Breast epithelium (tissue), 4 donors: ENCODE measurements at regions not wholly inside any gene's neighbourhood (a gene's known extent, or its start where the extent isn't known, plus 50 kb on each side); places are given as distances from the start of the nearest gene placed in this dataset.

Source experiments
- DNase-seq, 2 donors: peaks; one replicate each; pipeline ENCODE4 v3.0.0-alpha.2; 2019; ENCODE audit warnings: low spot score in 2 of 2
- H3K27ac ChIP-seq, 2 donors: fragments of 200-600 bp; sonication (generic) in 1 of 2; one replicate each; pipeline ENCODE4 v1.5.1; 2016 to 2019; ENCODE audit warnings: mild to moderate bottlenecking in 1 of 2
- H3K27me3 ChIP-seq, 2 donors: fragments of 200-600 bp; sonication (generic) in 1 of 2; one replicate each; pipeline versions ENCODE4 v1.5.1 to v1.6.0; 2017 to 2019; ENCODE audit warnings: control low read depth in 1 of 2, mild to moderate bottlenecking in 1 of 2
- H3K36me3 ChIP-seq: fragments of 200-600 bp; one replicate; pipeline ENCODE4 v1.5.1; 2019
- H3K4me1 ChIP-seq, 2 donors: fragments of 200-600 bp; sonication (generic); one replicate each; pipeline ENCODE4 v1.5.1; 2016 to 2019; ENCODE audit warnings: control low read depth in 1 of 2
- H3K4me3 ChIP-seq, 3 donors: fragments of 200-600 bp; sonication (generic); 1 replicate in 2 of 3; 2 replicates in 1 of 3; pipeline ENCODE4 v1.5.1; 2016 to 2019; ENCODE audit warnings: mild to moderate bottlenecking in 3 of 3, moderate library complexity in 2 of 3
- H3K9me3 ChIP-seq, 2 donors: fragments of 200-600 bp; sonication (generic) in 1 of 2; one replicate each; pipeline ENCODE4 v1.5.1; 2016 to 2019; ENCODE audit warnings: control low read depth in 1 of 2
- POLR2A ChIP-seq: fragments of 450-650 bp; IDR thresholded peaks from one replicate; pipeline ENCODE4 v1.6.1; 2016; ENCODE audit warnings: antibody characterized with exemption, mild to moderate bottlenecking, moderate library complexity
- POLR2AphosphoS5 ChIP-seq, 3 donors: sonication (generic); formaldehyde crosslinking; IDR thresholded peaks; one replicate each; pipeline ENCODE4 v1.6.1; 2017; ENCODE audit warnings: antibody characterized with exemption in 3 of 3
- intact Hi-C: fragments of 100-400 bp; cut with DNase I; formaldehyde crosslinking; loops from one replicate; pipeline ENCODE4 v1.15.1; 2023; ENCODE audit warnings: low total_unique reads
- TF ChIP-seq, protein P1 (sequence below), 3 donors: fragments of 450-650 bp; IDR thresholded peaks; one replicate each; pipeline ENCODE4 v1.5.1; 2016 to 2017; ENCODE audit warnings: antibody characterized with exemption in 3 of 3, mild to moderate bottlenecking in 3 of 3, moderate library complexity in 3 of 3

DNA sequence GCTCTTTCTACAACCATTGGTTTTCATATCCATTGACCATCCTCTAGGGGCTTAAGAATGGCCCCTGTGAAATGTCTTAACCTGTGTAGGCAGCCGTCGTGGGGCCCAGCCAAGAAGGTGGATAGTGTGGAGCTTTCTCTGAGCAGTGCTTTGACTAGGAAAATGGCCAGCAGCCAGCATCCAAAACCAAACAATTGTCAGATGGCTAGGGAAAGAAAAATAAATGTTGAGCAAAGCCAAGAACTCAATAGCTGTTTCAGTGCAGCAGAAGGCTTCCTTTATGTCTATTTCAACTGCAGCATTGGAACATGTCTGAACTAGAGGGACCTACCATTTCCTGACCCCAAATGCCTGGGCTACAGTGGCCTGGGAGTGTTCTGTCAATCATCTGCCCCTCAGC is 374.9 kb downstream of the TLE4 start:
- no peak for TF ChIP-seq POLR2A
- no peak for TF ChIP-seq POLR2AphosphoS5 (IDR thresholded peaks at IDR 0.05)
- TF ChIP-seq, protein P1, sequence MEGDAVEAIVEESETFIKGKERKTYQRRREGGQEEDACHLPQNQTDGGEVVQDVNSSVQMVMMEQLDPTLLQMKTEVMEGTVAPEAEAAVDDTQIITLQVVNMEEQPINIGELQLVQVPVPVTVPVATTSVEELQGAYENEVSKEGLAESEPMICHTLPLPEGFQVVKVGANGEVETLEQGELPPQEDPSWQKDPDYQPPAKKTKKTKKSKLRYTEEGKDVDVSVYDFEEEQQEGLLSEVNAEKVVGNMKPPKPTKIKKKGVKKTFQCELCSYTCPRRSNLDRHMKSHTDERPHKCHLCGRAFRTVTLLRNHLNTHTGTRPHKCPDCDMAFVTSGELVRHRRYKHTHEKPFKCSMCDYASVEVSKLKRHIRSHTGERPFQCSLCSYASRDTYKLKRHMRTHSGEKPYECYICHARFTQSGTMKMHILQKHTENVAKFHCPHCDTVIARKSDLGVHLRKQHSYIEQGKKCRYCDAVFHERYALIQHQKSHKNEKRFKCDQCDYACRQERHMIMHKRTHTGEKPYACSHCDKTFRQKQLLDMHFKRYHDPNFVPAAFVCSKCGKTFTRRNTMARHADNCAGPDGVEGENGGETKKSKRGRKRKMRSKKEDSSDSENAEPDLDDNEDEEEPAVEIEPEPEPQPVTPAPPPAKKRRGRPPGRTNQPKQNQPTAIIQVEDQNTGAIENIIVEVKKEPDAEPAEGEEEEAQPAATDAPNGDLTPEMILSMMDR (IDR thresholded peaks at IDR 0.05), result no peak

DNA sequence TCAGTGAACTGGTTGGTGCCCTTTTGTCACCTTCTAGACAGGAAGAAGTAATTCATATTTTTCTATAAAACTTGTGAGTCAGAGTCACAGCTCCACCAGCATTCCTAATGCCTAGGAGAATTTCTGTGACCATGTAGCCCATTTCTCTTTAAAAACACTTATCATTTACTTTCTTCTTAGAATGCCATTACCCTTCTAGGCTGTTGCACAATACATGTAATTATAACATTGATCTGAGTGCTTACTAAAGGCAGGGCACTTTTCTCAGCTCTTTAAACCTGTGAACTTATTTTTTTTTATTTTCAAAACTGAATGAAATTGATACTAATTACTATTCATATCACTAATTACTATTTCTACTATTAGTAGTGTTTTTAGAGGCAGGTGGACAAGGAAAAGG is 373.7 kb downstream of the TLE4 start:
- no peak overlapping the region for H3K4me3 ChIP-seq
- H3K27ac ChIP-seq, result no peak overlapping the region
- no peaks in the 10 kb centered on the region for H3K27me3 ChIP-seq
- TF ChIP-seq POLR2AphosphoS5 (IDR thresholded peaks at IDR 0.05) (no peak), POLR2A (no peak)
- TF ChIP-seq, protein P1 (IDR thresholded peaks at IDR 0.05), result no peak
- no peaks in the 10 kb centered on the region for H3K36me3 ChIP-seq
- intact Hi-C loops, result no loop called here
- H3K4me1 ChIP-seq, result peaks cover 0 to 4% of the 10 kb centered on the region in 2 donors
- DNase-seq, result no peak
- H3K9me3 ChIP-seq, result no peaks in the 10 kb centered on the region

More for the DNA sequence above, 374.9 kb downstream of the TLE4 start:
- no peak overlapping the region for H3K27ac ChIP-seq
- intact Hi-C loops, result no loop called here
- no peak for DNase-seq
- no peaks in the 10 kb centered on the region for H3K36me3 ChIP-seq
- H3K27me3 ChIP-seq, result no peaks in the 10 kb centered on the region
- no peaks in the 10 kb centered on the region for H3K9me3 ChIP-seq
- no peak overlapping the region for H3K4me3 ChIP-seq
- H3K4me1 ChIP-seq, result peaks cover 0 to 4% of the 10 kb centered on the region in 2 donors

DNA sequence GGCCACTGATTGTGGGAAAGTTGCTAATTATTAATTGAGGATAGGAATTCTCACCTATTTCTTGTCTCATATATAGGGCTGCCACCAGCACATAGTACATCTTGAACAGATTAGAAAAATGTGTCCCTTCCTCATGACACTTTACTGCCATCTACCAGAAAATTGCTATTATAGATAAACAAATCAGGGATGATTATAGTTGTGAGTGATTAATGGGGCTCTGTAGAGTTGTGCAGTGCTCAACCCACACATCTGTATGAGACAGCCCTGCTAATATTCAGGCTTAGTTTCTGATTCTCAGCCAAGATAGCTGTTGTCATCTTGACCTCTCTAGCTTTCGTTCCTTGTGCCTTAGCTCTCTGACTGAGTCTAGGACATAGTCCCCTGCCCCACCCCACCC is 373.3 kb downstream of the TLE4 start:
- DNase-seq, result no peak
- TF ChIP-seq POLR2AphosphoS5 (IDR thresholded peaks at IDR 0.05), result no peak
- TF ChIP-seq, protein P1 (IDR thresholded peaks at IDR 0.05), result no peak
- no peak for TF ChIP-seq POLR2A
- no peak overlapping the region for H3K27ac ChIP-seq
- intact Hi-C loops, result no loop called here
- no peaks in the 10 kb centered on the region for H3K9me3 ChIP-seq
- H3K27me3 ChIP-seq, result no peaks in the 10 kb centered on the region
- no peaks in the 10 kb centered on the region for H3K36me3 ChIP-seq
- no peak overlapping the region for H3K4me3 ChIP-seq
- peaks cover 0 to 4% of the 10 kb centered on the region in 2 donors for H3K4me1 ChIP-seq

DNA sequence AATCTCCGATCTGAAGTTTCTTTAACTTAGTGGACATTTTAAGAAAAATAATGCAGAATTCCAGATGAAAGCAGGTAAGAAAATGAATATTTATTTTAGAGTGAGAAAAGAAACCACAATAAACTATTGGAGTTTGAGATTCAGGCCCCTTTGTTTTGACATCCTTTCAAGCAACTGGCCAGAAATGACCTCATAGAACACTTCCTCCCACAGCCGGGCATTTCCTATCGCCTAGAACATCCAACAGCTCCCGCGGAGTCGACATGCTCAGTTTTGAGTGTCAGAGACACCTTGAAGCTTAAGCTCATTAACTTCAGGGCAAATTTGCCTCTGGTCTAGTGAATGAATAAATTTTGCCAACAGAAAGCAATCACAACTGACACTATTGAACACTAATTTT is 369.2 kb downstream of the TLE4 start:
- Histone ChIP-seq H3K4me1 (no peaks in the 10 kb centered on the region), H3K27me3 (no peaks in the 10 kb centered on the region), H3K27ac (no peak overlapping the region), H3K9me3 (no peaks in the 10 kb centered on the region), H3K4me3 (no peak overlapping the region), H3K36me3 (no peaks in the 10 kb centered on the region)
- TF ChIP-seq POLR2A, result no peak
- TF ChIP-seq, protein P1 (IDR thresholded peaks at IDR 0.05), result no peak
- TF ChIP-seq POLR2AphosphoS5 (IDR thresholded peaks at IDR 0.05), result no peak
- intact Hi-C loops, result no loop called here
- DNase-seq, result no peak

DNA sequence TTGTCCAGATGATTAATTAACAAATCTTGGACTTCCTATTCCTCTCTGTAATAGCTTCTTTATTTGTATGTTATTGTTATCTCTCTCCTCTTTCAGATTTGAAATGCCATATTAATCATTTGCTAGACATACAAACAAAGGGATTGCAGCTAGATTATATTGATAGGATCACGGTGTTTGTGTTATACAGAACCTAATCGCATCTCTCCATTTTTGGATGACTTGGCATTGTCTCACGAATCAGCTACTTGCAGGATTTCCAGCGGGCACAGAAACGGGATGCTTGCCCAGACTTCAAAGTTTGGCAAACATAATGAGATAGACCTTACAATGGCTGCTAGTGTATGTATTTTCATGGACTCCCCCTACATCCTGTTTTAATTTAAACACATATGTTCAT is 368.1 kb downstream of the TLE4 start:
- TF ChIP-seq POLR2A (no peak), POLR2AphosphoS5 (IDR thresholded peaks at IDR 0.05) (no peak)
- TF ChIP-seq, protein P1 (IDR thresholded peaks at IDR 0.05), result no peak
- Histone ChIP-seq H3K36me3 (no peaks in the 10 kb centered on the region), H3K27ac (no peak overlapping the region), H3K4me3 (no peak overlapping the region), H3K4me1 (no peaks in the 10 kb centered on the region), H3K9me3 (no peaks in the 10 kb centered on the region), H3K27me3 (no peaks in the 10 kb centered on the region)
- intact Hi-C loops, result no loop called here
- DNase-seq, result no peak
